ENCODE measurements at regions not wholly inside any gene's neighbourhood (a gene's known extent, or its start where the extent isn't known, plus 50 kb on each side); places are given as distances from the start of the nearest gene placed in this dataset.

DNA sequence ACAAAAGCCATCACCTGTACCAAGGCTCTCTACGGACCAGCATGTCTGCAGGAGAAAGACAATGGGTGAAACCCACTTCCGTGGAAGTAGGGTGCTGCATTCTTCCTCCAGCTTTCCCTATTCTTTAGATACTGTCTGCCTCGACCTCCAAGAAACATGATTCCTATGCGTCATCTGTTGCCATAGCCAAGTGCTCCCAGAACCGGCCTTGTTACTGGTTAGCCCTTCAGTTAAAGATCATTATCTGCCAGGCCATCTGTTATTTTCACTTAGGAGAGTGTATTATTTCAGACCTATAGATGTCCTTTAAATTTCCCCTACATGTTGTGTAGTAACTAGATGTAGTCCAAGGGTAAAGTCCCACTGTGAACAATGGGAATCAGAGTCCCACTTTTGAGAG is 89.0 kb upstream of the KIAA1217 start:
- TF ChIP-seq EZH2 (IDR thresholded peaks at IDR 0.05; ENCODE audit: insufficient read depth, poor library complexity, severe bottlenecking) (no peak), EZH2phosphoT487 (IDR thresholded peaks at IDR 0.05; ENCODE audit: insufficient read depth, low read depth) (no peak)

Data from GM23248 (cell line).